ENCODE measurements at regions not wholly inside any gene's neighbourhood (a gene's known extent, or its start where the extent isn't known, plus 50 kb on each side); places are given as distances from the start of the nearest gene placed in this dataset.

DNA sequence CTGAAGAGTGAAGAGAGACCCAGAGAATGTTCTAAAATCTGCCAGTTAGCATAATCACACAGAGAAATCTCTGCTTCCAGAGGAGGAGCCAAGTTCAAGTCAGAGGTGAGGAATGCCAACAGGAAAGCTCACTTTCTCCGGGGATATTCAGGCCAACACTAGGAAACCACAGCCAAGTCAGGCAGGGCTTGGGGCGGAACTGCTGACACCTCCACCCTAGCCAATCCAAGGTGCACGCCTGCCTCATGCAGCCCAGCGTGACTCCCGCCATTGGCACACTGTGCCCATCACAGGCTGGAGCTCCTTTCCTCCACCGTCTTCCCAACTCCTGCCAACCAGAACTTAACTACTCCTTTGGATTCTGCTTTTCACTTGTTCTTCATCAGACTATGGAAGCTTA, 374.3 kb upstream of the CCDC196 start:
- TF ChIP-seq POLR2AphosphoS5 (IDR thresholded peaks at IDR 0.05) (no peak), POLR2A (IDR thresholded peaks at IDR 0.05) (no peak), EP300 (IDR thresholded peaks at IDR 0.05) (no peak)
- TF ChIP-seq, protein P1, sequence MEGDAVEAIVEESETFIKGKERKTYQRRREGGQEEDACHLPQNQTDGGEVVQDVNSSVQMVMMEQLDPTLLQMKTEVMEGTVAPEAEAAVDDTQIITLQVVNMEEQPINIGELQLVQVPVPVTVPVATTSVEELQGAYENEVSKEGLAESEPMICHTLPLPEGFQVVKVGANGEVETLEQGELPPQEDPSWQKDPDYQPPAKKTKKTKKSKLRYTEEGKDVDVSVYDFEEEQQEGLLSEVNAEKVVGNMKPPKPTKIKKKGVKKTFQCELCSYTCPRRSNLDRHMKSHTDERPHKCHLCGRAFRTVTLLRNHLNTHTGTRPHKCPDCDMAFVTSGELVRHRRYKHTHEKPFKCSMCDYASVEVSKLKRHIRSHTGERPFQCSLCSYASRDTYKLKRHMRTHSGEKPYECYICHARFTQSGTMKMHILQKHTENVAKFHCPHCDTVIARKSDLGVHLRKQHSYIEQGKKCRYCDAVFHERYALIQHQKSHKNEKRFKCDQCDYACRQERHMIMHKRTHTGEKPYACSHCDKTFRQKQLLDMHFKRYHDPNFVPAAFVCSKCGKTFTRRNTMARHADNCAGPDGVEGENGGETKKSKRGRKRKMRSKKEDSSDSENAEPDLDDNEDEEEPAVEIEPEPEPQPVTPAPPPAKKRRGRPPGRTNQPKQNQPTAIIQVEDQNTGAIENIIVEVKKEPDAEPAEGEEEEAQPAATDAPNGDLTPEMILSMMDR (IDR thresholded peaks at IDR 0.05), result no peak
- no peaks in the 10 kb centered on the region for H3K9me3 ChIP-seq
- 87 to 88% methylated on average over 6 of the region's 6 CpGs for WGBS, 2 donors
- peak in 1 of 2 donors; percentile 33 for DNase-seq
- no peak for ATAC-seq (ENCODE audit: low FRiP score in 2 of 2)
- no peak overlapping the region for H3K27ac ChIP-seq
- no peak overlapping the region for H3K4me3 ChIP-seq
- no peaks in the 10 kb centered on the region for H3K27me3 ChIP-seq
- no peaks in the 10 kb centered on the region for H3K4me1 ChIP-seq
- H3K36me3 ChIP-seq, result no peaks in the 10 kb centered on the region

DNA sequence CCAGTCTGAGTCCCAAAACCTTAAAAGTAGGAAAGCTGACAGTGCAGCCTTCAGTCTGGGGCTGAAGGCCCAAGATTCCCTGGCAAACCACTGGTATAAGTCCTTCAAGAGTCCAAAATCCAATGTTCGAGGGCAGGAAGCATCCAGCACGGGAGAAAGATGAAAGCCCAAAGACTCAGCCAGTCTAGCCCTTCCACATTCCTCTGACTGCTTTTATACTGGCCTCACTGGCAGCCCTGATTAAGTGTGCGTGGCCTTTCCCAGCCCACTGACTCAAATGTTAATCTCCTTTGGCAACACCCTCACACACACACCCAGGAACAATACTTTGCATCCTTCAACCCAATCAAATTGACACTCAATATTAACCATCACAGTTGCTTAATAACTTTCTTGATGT, 372.1 kb upstream of the CCDC196 start:
- H3K4me3 ChIP-seq, result no peak overlapping the region
- no peak for ATAC-seq (ENCODE audit: low FRiP score in 2 of 2)
- 83 to 87% methylated on average over 3 of the region's 3 CpGs for WGBS, 2 donors
- no peaks in the 10 kb centered on the region for H3K36me3 ChIP-seq
- no peaks in the 10 kb centered on the region for H3K27me3 ChIP-seq
- H3K4me1 ChIP-seq, result no peaks in the 10 kb centered on the region
- DNase-seq, result no peak
- no peak overlapping the region for H3K27ac ChIP-seq
- TF ChIP-seq POLR2AphosphoS5 (IDR thresholded peaks at IDR 0.05) (no peak), POLR2A (IDR thresholded peaks at IDR 0.05) (no peak)
- no peaks in the 10 kb centered on the region for H3K9me3 ChIP-seq

DNA sequence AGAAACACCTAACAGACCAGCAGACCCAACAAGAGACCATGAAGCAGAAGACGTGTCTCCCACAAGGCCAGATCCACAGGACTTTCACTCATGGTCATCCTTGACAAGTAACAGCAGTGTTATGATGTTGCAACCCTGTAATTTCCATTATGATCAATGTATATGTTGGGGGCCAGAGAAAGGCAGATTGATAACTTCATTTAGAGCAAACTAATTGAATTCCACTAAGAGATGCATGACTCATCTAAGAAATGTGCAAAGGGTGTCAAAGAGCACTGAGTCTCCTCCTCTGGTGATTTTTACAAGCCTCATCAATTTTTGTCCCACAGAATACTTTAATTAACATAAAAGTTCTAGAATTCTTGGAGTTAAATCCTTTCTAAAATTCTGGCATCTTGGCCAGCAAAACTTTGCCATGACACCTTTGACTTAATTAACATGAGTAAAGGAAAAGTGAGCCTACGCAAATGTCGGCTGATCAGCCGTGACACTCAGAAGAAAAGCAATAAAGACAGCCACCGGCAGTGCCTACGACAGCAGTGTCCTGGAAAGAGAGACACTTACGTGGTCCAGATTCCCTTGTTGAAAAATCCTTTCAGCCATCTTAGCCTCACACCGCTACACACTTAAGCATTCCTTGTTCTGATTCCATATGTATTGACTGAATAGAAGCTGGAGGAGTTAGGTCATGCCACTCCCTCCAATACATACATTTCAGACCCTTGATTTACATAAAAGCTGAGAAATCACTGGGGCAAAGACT, 370.2 kb upstream of the CCDC196 start:
- Histone ChIP-seq H3K27me3 (no peaks in the 10 kb centered on the region), H3K36me3 (no peaks in the 10 kb centered on the region), H3K4me3 (no peak overlapping the region), H3K9me3 (no peaks in the 10 kb centered on the region), H3K4me1 (no peaks in the 10 kb centered on the region), H3K27ac (no peak overlapping the region)
- ATAC-seq (ENCODE audit: low FRiP score in 2 of 2) (no peak), DNase-seq (no peak)
- TF ChIP-seq EP300 (IDR thresholded peaks at IDR 0.05) (no peak), POLR2AphosphoS5 (IDR thresholded peaks at IDR 0.05) (no peak), POLR2A (IDR thresholded peaks at IDR 0.05) (no peak)
- TF ChIP-seq, protein P1 (IDR thresholded peaks at IDR 0.05), result no peak
- WGBS, 2 donors, result 85 to 95% methylated on average over 8 of the region's 8 CpGs

DNA sequence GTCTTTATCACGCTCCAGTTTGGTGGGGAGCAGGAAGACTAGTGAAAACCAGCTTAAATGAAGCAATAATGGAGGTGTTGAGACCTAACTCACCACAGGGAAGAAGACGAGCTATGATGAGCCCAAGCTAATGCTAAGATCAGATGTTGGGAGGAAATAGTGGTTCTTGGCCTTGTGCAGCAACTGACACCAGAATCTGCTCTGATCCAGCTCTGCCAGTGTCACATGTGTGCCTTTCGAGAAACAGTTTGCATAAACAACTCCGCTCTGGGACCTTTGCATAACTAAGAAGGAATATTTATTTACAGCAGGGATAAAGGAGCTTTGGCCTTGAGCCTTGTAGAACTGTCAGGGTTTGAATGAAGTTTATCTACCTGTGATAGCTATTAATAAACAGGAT, 369.4 kb upstream of the CCDC196 start:
- WGBS, 2 donors, result 82 to 90% methylated on average over 4 of the region's 4 CpGs
- no peak overlapping the region for H3K4me3 ChIP-seq
- no peaks in the 10 kb centered on the region for H3K27me3 ChIP-seq
- H3K4me1 ChIP-seq, result no peaks in the 10 kb centered on the region
- H3K36me3 ChIP-seq, result no peaks in the 10 kb centered on the region
- H3K9me3 ChIP-seq, result no peaks in the 10 kb centered on the region
- H3K27ac ChIP-seq, result no peak overlapping the region
- ATAC-seq (ENCODE audit: low FRiP score in 2 of 2) (no peak), DNase-seq (no peak)
- TF ChIP-seq POLR2AphosphoS5 (IDR thresholded peaks at IDR 0.05) (no peak), POLR2A (IDR thresholded peaks at IDR 0.05) (no peak), EP300 (IDR thresholded peaks at IDR 0.05) (no peak)
- TF ChIP-seq, protein P1 (IDR thresholded peaks at IDR 0.05), result no peak

DNA sequence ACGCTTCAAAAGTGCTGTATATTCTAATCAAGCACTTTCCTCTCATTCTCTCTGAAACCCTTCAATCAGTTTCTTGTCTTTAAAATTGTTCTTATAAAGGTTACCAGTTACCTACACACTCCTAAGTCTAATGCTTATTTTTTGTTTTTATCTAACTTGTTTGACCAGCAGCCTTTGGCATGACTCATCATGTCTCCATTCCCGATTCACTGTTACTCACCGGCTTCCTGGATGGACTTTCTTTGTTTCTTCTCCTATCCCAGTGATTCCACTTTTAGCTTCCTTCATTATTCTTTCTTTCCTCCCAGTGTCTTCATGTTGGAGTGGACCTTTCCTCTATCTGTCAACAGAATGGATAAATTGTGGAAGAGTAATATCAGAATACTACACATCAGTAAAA, 368.6 kb upstream of the CCDC196 start:
- Histone ChIP-seq H3K9me3 (no peaks in the 10 kb centered on the region), H3K36me3 (no peaks in the 10 kb centered on the region), H3K27me3 (no peaks in the 10 kb centered on the region), H3K4me1 (no peaks in the 10 kb centered on the region), H3K4me3 (no peak overlapping the region), H3K27ac (no peak overlapping the region)
- 78 to 79% methylated on average over 3 of the region's 3 CpGs for WGBS, 2 donors
- no peak for ATAC-seq (ENCODE audit: low FRiP score in 2 of 2)
- no peak for DNase-seq
- TF ChIP-seq, protein P1 (IDR thresholded peaks at IDR 0.05), result no peak
- no peak for TF ChIP-seq POLR2AphosphoS5 (IDR thresholded peaks at IDR 0.05)
- no peak for TF ChIP-seq POLR2A (IDR thresholded peaks at IDR 0.05)
- no peak for TF ChIP-seq EP300 (IDR thresholded peaks at IDR 0.05)
